Adrenal gland (tissue), 9 donors: ENCODE measurements at regions not wholly inside any gene's neighbourhood (a gene's known extent, or its start where the extent isn't known, plus 50 kb on each side); places are given as distances from the start of the nearest gene placed in this dataset.

Experiments
- DNase-seq, 7 donors: peaks; one replicate each; pipeline ENCODE4 v3.0.0-alpha.2; 2019 to 2020
- H3K27ac ChIP-seq, 5 donors: fragments of 200-600 bp; sonication (generic) in 4 of 5; 1 replicate in 3 of 5; 2 replicates in 2 of 5; pipeline versions ENCODE4 v1.5.1 to v1.8.0; 2016 to 2020; ENCODE audit warnings: mild to moderate bottlenecking in 1 of 5
- H3K27me3 ChIP-seq: fragments of 200-600 bp; 2 replicates; pipeline ENCODE4 v1.8.0; 2021
- H3K36me3 ChIP-seq, 2 donors: fragments of 200-600 bp; replicated peaks in 1 of 2; 1 replicate in 1 of 2; 2 replicates in 1 of 2; pipeline versions ENCODE4 v1.5.1 to v1.8.0; 2018 to 2022
- H3K4me1 ChIP-seq, 2 donors: fragments of 200-600 bp; replicated peaks in 1 of 2; 1 replicate in 1 of 2; 2 replicates in 1 of 2; pipeline versions ENCODE4 v1.5.1 to v1.8.0; 2018 to 2021
- H3K4me3 ChIP-seq, 4 donors: fragments of 200-600 bp; sonication (generic) in 3 of 4; one replicate each; pipeline ENCODE4 v1.5.1; 2016 to 2018
- H3K9me3 ChIP-seq, 3 donors: fragments of 200-600 bp; sonication (generic) in 1 of 3; replicated peaks in 1 of 3; 1 replicate in 2 of 3; 2 replicates in 1 of 3; pipeline versions ENCODE4 v1.5.1 to v1.8.0; 2016 to 2021
- CTCF ChIP-seq, 6 experiments: fragments of 450-650 bp in 4 of 6; fragments of 200-600 bp in 2 of 6; sonication (generic) in 1 of 6; IDR thresholded peaks; 1 replicate in 5 of 6; 2 replicates in 1 of 6; pipeline versions ENCODE4 v1.5.1 to v1.8.0; 2016 to 2021; ENCODE audit warnings: antibody characterized with exemption in 6 of 6, mild to moderate bottlenecking in 2 of 6, moderate library complexity in 1 of 6
- POLR2A ChIP-seq, 2 donors: fragments of 450-650 bp; IDR thresholded peaks; one replicate each; pipeline ENCODE4 v1.6.1; 2017; ENCODE audit warnings: antibody characterized with exemption in 2 of 2, mild to moderate bottlenecking in 2 of 2, moderate library complexity in 1 of 2
- WGBS, 4 donors: extraction: QIAGEN DNeasy Blood & Tissue Kit in 2 of 4; methylation state at CpG; one replicate each; pipeline versions ENCODE4 v1.1.5 to v1.1.7; 2013 to 2017; 5-methylcytosine and 5-hydroxymethylcytosine counted together
- intact Hi-C, 2 donors: fragments of 100-400 bp; cut with DNase I; formaldehyde crosslinking; loops; one replicate each; pipeline versions ENCODE4 v1.14.1 to v1.15.0; 2022 to 2023
- donor health status: healthy with polysubstance abuse.
- donor health status: Bipolar disorder and iron deficiency.
- donor health status: DM: yes; HTN: yes; CAD: no.
- donor health status: DM: no; HTN: no; CAD: no.
- donor health status: DM: no; HTN: no; CAD: no.

DNA sequence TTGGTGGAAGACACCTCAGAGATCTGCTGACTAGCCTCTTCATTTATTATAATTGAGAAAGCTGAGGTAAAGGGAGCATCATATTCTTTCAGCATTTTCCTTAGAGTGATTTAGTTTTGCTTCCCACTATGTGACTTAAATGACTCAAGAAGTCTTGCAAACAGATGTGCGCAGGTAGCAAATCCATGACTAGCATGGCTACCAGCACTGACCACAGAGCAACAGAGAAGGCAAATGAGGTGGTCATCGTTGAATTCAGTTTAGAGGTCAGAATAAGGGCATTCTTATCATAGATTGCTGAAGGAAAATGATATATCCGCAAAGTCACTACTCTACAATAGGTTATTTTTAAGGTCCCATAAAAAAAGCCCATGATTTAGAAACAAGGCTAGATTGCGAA is 162.2 kb downstream of the PIK3R1 start:
- Histone ChIP-seq H3K9me3 (no peaks in the 10 kb centered on the region), H3K27ac (no peak overlapping the region), H3K36me3 (no peaks in the 10 kb centered on the region), H3K27me3 (no peaks in the 10 kb centered on the region), H3K4me3 (no peak overlapping the region), H3K4me1 (no peaks in the 10 kb centered on the region)
- TF ChIP-seq CTCF (IDR thresholded peaks at IDR 0.05) (no peak), POLR2A (IDR thresholded peaks at IDR 0.05) (no peak)
- no peak for DNase-seq
- 89 to 92% (median 91%) methylated on average over 4 of the region's 4 CpGs for WGBS, 4 donors
- intact Hi-C loops = loop anchor here in 1 of 2 donors (5.0 to 10.0 kb wide), 2 partner anchors 35 to 63 kb away; no protein-coding TSS in a partner anchor

- TF ChIP-seq CTCF (IDR thresholded peaks at IDR 0.05) (no peak), POLR2A (IDR thresholded peaks at IDR 0.05) (no peak)
- Histone ChIP-seq H3K27ac (no peak overlapping the region), H3K36me3 (no peaks in the 10 kb centered on the region), H3K4me3 (no peak overlapping the region), H3K4me1 (no peaks in the 10 kb centered on the region), H3K9me3 (no peaks in the 10 kb centered on the region), H3K27me3 (no peaks in the 10 kb centered on the region)
- 65 to 93% (median 76%) methylated on average over 3 of the region's 3 CpGs for WGBS, 4 donors
- DNase-seq = no peak
- intact Hi-C loops = loop anchor here in 1 of 2 donors (5.0 to 10.0 kb wide), 2 partner anchors 34 to 64 kb away; no protein-coding TSS in a partner anchor
These were observed 162.8 kb downstream of the PIK3R1 start for GRCh38 chr5:68378204-68378820.

DNA sequence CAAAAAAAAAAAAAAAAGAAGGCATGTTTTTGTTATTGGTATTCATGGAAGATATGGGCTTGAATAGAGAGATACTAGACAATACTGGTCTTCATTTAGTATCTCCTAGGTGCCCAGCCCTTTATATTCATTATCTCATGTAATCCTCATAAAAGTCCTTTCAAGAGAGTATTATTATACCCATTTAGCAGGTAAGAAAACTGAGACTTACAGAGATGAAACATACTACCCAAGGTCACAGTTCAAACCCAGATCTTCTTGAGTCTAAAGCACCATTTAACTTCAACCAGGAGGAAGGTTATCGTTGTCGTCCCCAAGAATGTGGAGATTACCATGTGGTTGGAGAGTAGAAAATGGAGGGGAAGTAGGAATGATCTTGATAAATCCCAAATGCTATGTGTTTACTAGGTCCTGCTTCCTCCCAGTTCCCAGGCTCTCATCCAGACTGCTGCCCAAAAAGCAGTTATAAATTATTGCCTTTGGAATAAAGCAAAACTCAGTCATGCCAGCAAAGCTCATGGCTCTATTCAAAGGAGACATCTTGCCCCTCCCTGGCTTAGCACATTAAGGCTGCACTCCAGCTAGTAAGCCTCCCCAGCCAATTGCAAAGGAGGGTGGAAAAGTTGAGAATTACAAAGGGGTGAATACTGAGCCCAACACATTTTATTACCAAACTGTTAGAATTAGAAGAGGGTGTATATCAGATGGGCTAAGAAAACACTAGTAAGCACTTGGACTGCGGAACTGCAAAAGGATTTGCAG is 163.9 kb downstream of the PIK3R1 start:
- Histone ChIP-seq H3K27me3 (no peaks in the 10 kb centered on the region), H3K36me3 (no peaks in the 10 kb centered on the region), H3K4me3 (no peak overlapping the region), H3K9me3 (no peaks in the 10 kb centered on the region), H3K4me1 (no peaks in the 10 kb centered on the region), H3K27ac (no peak overlapping the region)
- DNase-seq = peak in 4 of 7 donors; percentile 15 to 25 (median 21)
- WGBS, 4 donors = 70 to 90% (median 84%) methylated on average over 3 of the region's 3 CpGs
- TF ChIP-seq CTCF (IDR thresholded peaks at IDR 0.05) = no peak
- no peak for TF ChIP-seq POLR2A (IDR thresholded peaks at IDR 0.05)
- intact Hi-C loops = loop anchor here in 1 of 2 donors (5.0 to 10.0 kb wide), 2 partner anchors 33 to 65 kb away; no protein-coding TSS in a partner anchor

GRCh38 chr5:68380078-68380477 is 164.5 kb downstream of the PIK3R1 start:
- H3K27ac ChIP-seq = no peak overlapping the region
- H3K36me3 ChIP-seq = no peaks in the 10 kb centered on the region
- H3K27me3 ChIP-seq = no peaks in the 10 kb centered on the region
- no peaks in the 10 kb centered on the region for H3K4me1 ChIP-seq
- no peak for TF ChIP-seq POLR2A (IDR thresholded peaks at IDR 0.05)
- TF ChIP-seq CTCF (IDR thresholded peaks at IDR 0.05) = no peak
- no peaks in the 10 kb centered on the region for H3K9me3 ChIP-seq
- no peak for DNase-seq
- 63 to 69% (median 68%) methylated on average over 2 of the region's 2 CpGs for WGBS, 4 donors
- H3K4me3 ChIP-seq = no peak overlapping the region
- intact Hi-C loops = no loop called here
